Mesothelial cell of epicardium (in vitro differentiated cells): ENCODE measurements at regions not wholly inside any gene's neighbourhood (a gene's known extent, or its start where the extent isn't known, plus 50 kb on each side); places are given as distances from the start of the nearest gene placed in this dataset.

Experiments
- DNase-seq, 2 experiments: peaks; one replicate each; pipeline ENCODE4 v3.0.0; 2021; ENCODE audit warnings: low spot score in 2 of 2; ENCODE audit not compliant: unreplicated experiment in 2 of 2
- H3K27ac Mint-ChIP-seq: 2 replicates; pipeline ENCODE4 v1.8.0; 2021; ENCODE audit warnings: mixed read lengths
- H3K27me3 Mint-ChIP-seq: 2 replicates; pipeline ENCODE4 v1.8.0; 2021; ENCODE audit warnings: low read depth, mixed read lengths
- H3K36me3 Mint-ChIP-seq: 2 replicates; pipeline ENCODE4 v1.8.0; 2021; ENCODE audit warnings: mixed read lengths
- H3K4me1 Mint-ChIP-seq: 2 replicates; pipeline ENCODE4 v1.8.0; 2021; ENCODE audit warnings: mixed read lengths
- H3K4me3 Mint-ChIP-seq: 2 replicates; pipeline ENCODE4 v1.8.0; 2021; ENCODE audit warnings: mild to moderate bottlenecking, moderate library complexity, mixed read lengths
- H3K9me3 Mint-ChIP-seq: 2 replicates; pipeline ENCODE4 v1.8.0; 2021; ENCODE audit warnings: mixed read lengths
- CTCF ChIP-seq: fragments of 200-600 bp; sonication (generic); IDR thresholded peaks from one replicate; pipeline ENCODE4 v1.5.0; 2021; ENCODE audit warnings: antibody characterized with exemption; ENCODE audit not compliant: unreplicated experiment

GRCh38 chrX:145609951-145610511, 207.6 kb upstream of the SLITRK2 start:
- H3K27ac Mint-ChIP-seq = no peak overlapping the region
- no peaks in the 10 kb centered on the region for H3K27me3 Mint-ChIP-seq
- H3K9me3 Mint-ChIP-seq = peaks cover 36% of the 10 kb centered on the region
- H3K4me3 Mint-ChIP-seq = no peak overlapping the region
- no peaks in the 10 kb centered on the region for H3K4me1 Mint-ChIP-seq
- no peaks in the 10 kb centered on the region for H3K36me3 Mint-ChIP-seq
- no peak for DNase-seq
- no peak for TF ChIP-seq CTCF

- DNase-seq = no peak
- peaks cover 23% of the 10 kb centered on the region for H3K9me3 Mint-ChIP-seq
- H3K4me3 Mint-ChIP-seq = no peak overlapping the region
- H3K27me3 Mint-ChIP-seq = no peaks in the 10 kb centered on the region
- no peaks in the 10 kb centered on the region for H3K36me3 Mint-ChIP-seq
- no peak overlapping the region for H3K27ac Mint-ChIP-seq
- TF ChIP-seq CTCF = no peak
- H3K4me1 Mint-ChIP-seq = no peaks in the 10 kb centered on the region
These were observed 203.7 kb upstream of the SLITRK2 start for GRCh38 chrX:145613894-145614293.

- Mint-ChIP-seq H3K4me1 (no peaks in the 10 kb centered on the region), H3K27ac (no peak overlapping the region), H3K4me3 (no peak overlapping the region), H3K36me3 (no peaks in the 10 kb centered on the region), H3K9me3 (peaks cover 17% of the 10 kb centered on the region), H3K27me3 (no peaks in the 10 kb centered on the region)
- DNase-seq = no peak
- TF ChIP-seq CTCF = no peak
These were observed 197.0 kb upstream of the SLITRK2 start for GRCh38 chrX:145620666-145621065.

- Mint-ChIP-seq H3K27ac (no peak overlapping the region), H3K4me3 (no peak overlapping the region), H3K9me3 (peaks cover 13% of the 10 kb centered on the region), H3K27me3 (no peaks in the 10 kb centered on the region), H3K36me3 (no peaks in the 10 kb centered on the region), H3K4me1 (no peaks in the 10 kb centered on the region)
- no peak for TF ChIP-seq CTCF
- no peak for DNase-seq
These were observed 194.2 kb upstream of the SLITRK2 start for GRCh38 chrX:145623453-145623852.

- H3K27ac Mint-ChIP-seq = no peak overlapping the region
- H3K27me3 Mint-ChIP-seq = no peaks in the 10 kb centered on the region
- H3K4me1 Mint-ChIP-seq = no peaks in the 10 kb centered on the region
- no peak for TF ChIP-seq CTCF
- peaks cover 47% of the 10 kb centered on the region for H3K9me3 Mint-ChIP-seq
- H3K36me3 Mint-ChIP-seq = no peaks in the 10 kb centered on the region
- DNase-seq = no peak
- no peak overlapping the region for H3K4me3 Mint-ChIP-seq
These were observed 187.5 kb upstream of the SLITRK2 start for GRCh38 chrX:145630081-145630480.

GRCh38 chrX:145630806-145631435, 186.7 kb upstream of the SLITRK2 start:
- Mint-ChIP-seq H3K27me3 (no peaks in the 10 kb centered on the region), H3K4me1 (no peaks in the 10 kb centered on the region), H3K27ac (no peak overlapping the region), H3K9me3 (peaks cover 56% of the 10 kb centered on the region), H3K4me3 (no peak overlapping the region), H3K36me3 (no peaks in the 10 kb centered on the region)
- DNase-seq = no peak
- TF ChIP-seq CTCF = no peak
